ENCODE measurements at regions not wholly inside any gene's neighbourhood (a gene's known extent, or its start where the extent isn't known, plus 50 kb on each side); places are given as distances from the start of the nearest gene placed in this dataset.
"Not testable (repeated sequence)": the region's sequence is repeated elsewhere in the genome, so short reads cannot be mapped to it uniquely, and the experiment has no call there.

GRCh38 chr13:42484386-42484785, 89.6 kb upstream of the TNFSF11 start:
- Histone ChIP-seq H3K4me3 (ENCODE audit: low read length) (no peak overlapping the region), H3K9ac (ENCODE audit: low read length) (no peak overlapping the region), H3K36me3 (ENCODE audit: control insufficient read depth, insufficient read depth, low read length, severe bottlenecking) (no peaks in the 10 kb centered on the region), H3K27me3 (replicated peaks; ENCODE audit: control insufficient read depth, insufficient read depth, low read length) (no peaks in the 10 kb centered on the region), H3K9me3 (ENCODE audit: control insufficient read depth, low read length) (no peaks in the 10 kb centered on the region), H3K4me1 (ENCODE audit: control insufficient read depth, insufficient read depth, low read length) (peaks cover 13% of the 10 kb centered on the region)
- no peak for DNase-seq (ENCODE audit: low read depth)

- Histone ChIP-seq H3K4me1 (ENCODE audit: control insufficient read depth, insufficient read depth, low read length) (peaks cover 13% of the 10 kb centered on the region), H3K4me3 (ENCODE audit: low read length) (no peak overlapping the region), H3K9ac (ENCODE audit: low read length) (no peak overlapping the region), H3K9me3 (ENCODE audit: control insufficient read depth, low read length) (no peaks in the 10 kb centered on the region), H3K36me3 (ENCODE audit: control insufficient read depth, insufficient read depth, low read length, severe bottlenecking) (no peaks in the 10 kb centered on the region), H3K27me3 (replicated peaks; ENCODE audit: control insufficient read depth, insufficient read depth, low read length) (peaks cover 5% of the 10 kb centered on the region)
- DNase-seq (ENCODE audit: low read depth), result no peak
Measured at GRCh38 chr13:42485272-42485671, 88.7 kb upstream of the TNFSF11 start.

GRCh38 chr13:42486711-42487198, 87.2 kb upstream of the TNFSF11 start:
- Histone ChIP-seq H3K4me3 (ENCODE audit: low read length) (no peak overlapping the region), H3K9me3 (ENCODE audit: control insufficient read depth, low read length) (no peaks in the 10 kb centered on the region), H3K4me1 (ENCODE audit: control insufficient read depth, insufficient read depth, low read length) (peaks cover 13% of the 10 kb centered on the region), H3K36me3 (ENCODE audit: control insufficient read depth, insufficient read depth, low read length, severe bottlenecking) (no peaks in the 10 kb centered on the region), H3K27me3 (replicated peaks; ENCODE audit: control insufficient read depth, insufficient read depth, low read length) (peaks cover 13% of the 10 kb centered on the region), H3K9ac (ENCODE audit: low read length) (no peak overlapping the region)
- peak; percentile 78 for DNase-seq (ENCODE audit: low read depth)

- peaks cover 13% of the 10 kb centered on the region for H3K27me3 ChIP-seq (replicated peaks; ENCODE audit: control insufficient read depth, insufficient read depth, low read length)
- no peak overlapping the region for H3K9ac ChIP-seq (ENCODE audit: low read length)
- H3K9me3 ChIP-seq (ENCODE audit: control insufficient read depth, low read length), result no peaks in the 10 kb centered on the region
- no peaks in the 10 kb centered on the region for H3K36me3 ChIP-seq (ENCODE audit: control insufficient read depth, insufficient read depth, low read length, severe bottlenecking)
- H3K4me3 ChIP-seq (ENCODE audit: low read length), result no peak overlapping the region
- DNase-seq (ENCODE audit: low read depth), result no peak
- peaks cover 13% of the 10 kb centered on the region for H3K4me1 ChIP-seq (ENCODE audit: control insufficient read depth, insufficient read depth, low read length)
Measured at GRCh38 chr13:42487221-42487620, 86.7 kb upstream of the TNFSF11 start.

GRCh38 chr13:42490676-42491075, 83.3 kb upstream of the TNFSF11 start:
- no peak for DNase-seq (ENCODE audit: low read depth)
- peaks cover 13% of the 10 kb centered on the region for H3K4me1 ChIP-seq (ENCODE audit: control insufficient read depth, insufficient read depth, low read length)
- H3K9me3 ChIP-seq (ENCODE audit: control insufficient read depth, low read length), result no peaks in the 10 kb centered on the region
- H3K36me3 ChIP-seq (ENCODE audit: control insufficient read depth, insufficient read depth, low read length, severe bottlenecking), result no peaks in the 10 kb centered on the region
- H3K27me3 ChIP-seq (replicated peaks; ENCODE audit: control insufficient read depth, insufficient read depth, low read length), result peaks cover 17% of the 10 kb centered on the region
- H3K4me3 ChIP-seq (ENCODE audit: low read length), result no peak overlapping the region
- no peak overlapping the region for H3K9ac ChIP-seq (ENCODE audit: low read length)

- Histone ChIP-seq H3K4me1 (ENCODE audit: control insufficient read depth, insufficient read depth, low read length) (peaks cover under 1% of the 10 kb centered on the region), H3K9me3 (ENCODE audit: control insufficient read depth, low read length) (no peaks in the 10 kb centered on the region), H3K9ac (ENCODE audit: low read length) (no peak overlapping the region), H3K36me3 (ENCODE audit: control insufficient read depth, insufficient read depth, low read length, severe bottlenecking) (no peaks in the 10 kb centered on the region), H3K27me3 (replicated peaks; ENCODE audit: control insufficient read depth, insufficient read depth, low read length) (peaks cover 17% of the 10 kb centered on the region), H3K4me3 (ENCODE audit: low read length) (no peak overlapping the region)
- no peak for DNase-seq (ENCODE audit: low read depth)
Measured at GRCh38 chr13:42492372-42492920, 81.5 kb upstream of the TNFSF11 start.

- no peaks in the 10 kb centered on the region for H3K4me1 ChIP-seq (ENCODE audit: control insufficient read depth, insufficient read depth, low read length)
- H3K36me3 ChIP-seq (ENCODE audit: control insufficient read depth, insufficient read depth, low read length, severe bottlenecking), result no peaks in the 10 kb centered on the region
- no peak for DNase-seq (ENCODE audit: low read depth)
- H3K4me3 ChIP-seq (ENCODE audit: low read length), result no peak overlapping the region
- H3K27me3 ChIP-seq (replicated peaks; ENCODE audit: control insufficient read depth, insufficient read depth, low read length), result peaks cover 17% of the 10 kb centered on the region
- no peaks in the 10 kb centered on the region for H3K9me3 ChIP-seq (ENCODE audit: control insufficient read depth, low read length)
- H3K9ac ChIP-seq (ENCODE audit: low read length), result no peak overlapping the region
Measured at GRCh38 chr13:42494157-42494556, 79.8 kb upstream of the TNFSF11 start.

GRCh38 chr13:42495255-42495654, 78.7 kb upstream of the TNFSF11 start:
- H3K27me3 ChIP-seq (replicated peaks; ENCODE audit: control insufficient read depth, insufficient read depth, low read length), result peaks cover 13% of the 10 kb centered on the region
- no peaks in the 10 kb centered on the region for H3K4me1 ChIP-seq (ENCODE audit: control insufficient read depth, insufficient read depth, low read length)
- DNase-seq (ENCODE audit: low read depth), result peak; percentile 33
- no peaks in the 10 kb centered on the region for H3K9me3 ChIP-seq (ENCODE audit: control insufficient read depth, low read length)
- no peak overlapping the region for H3K4me3 ChIP-seq (ENCODE audit: low read length)
- no peaks in the 10 kb centered on the region for H3K36me3 ChIP-seq (ENCODE audit: control insufficient read depth, insufficient read depth, low read length, severe bottlenecking)
- H3K9ac ChIP-seq (ENCODE audit: low read length), result no peak overlapping the region

GRCh38 chr13:42495751-42496150, 78.2 kb upstream of the TNFSF11 start:
- Histone ChIP-seq H3K9ac (ENCODE audit: low read length) (no peak overlapping the region), H3K27me3 (replicated peaks; ENCODE audit: control insufficient read depth, insufficient read depth, low read length) (peaks cover 9% of the 10 kb centered on the region), H3K4me3 (ENCODE audit: low read length) (no peak overlapping the region), H3K4me1 (ENCODE audit: control insufficient read depth, insufficient read depth, low read length) (no peaks in the 10 kb centered on the region), H3K36me3 (ENCODE audit: control insufficient read depth, insufficient read depth, low read length, severe bottlenecking) (no peaks in the 10 kb centered on the region), H3K9me3 (ENCODE audit: control insufficient read depth, low read length) (no peaks in the 10 kb centered on the region)
- no peak for DNase-seq (ENCODE audit: low read depth)

GRCh38 chr13:42496926-42497554, 76.9 kb upstream of the TNFSF11 start:
- DNase-seq (ENCODE audit: low read depth); H3K9ac ChIP-seq (ENCODE audit: low read length); H3K4me3 ChIP-seq (ENCODE audit: low read length); H3K36me3 ChIP-seq (ENCODE audit: control insufficient read depth, insufficient read depth, low read length, severe bottlenecking); H3K27me3 ChIP-seq (replicated peaks; ENCODE audit: control insufficient read depth, insufficient read depth, low read length); H3K4me1 ChIP-seq (ENCODE audit: control insufficient read depth, insufficient read depth, low read length); H3K9me3 ChIP-seq (ENCODE audit: control insufficient read depth, low read length): not testable (repeated sequence)

GRCh38 chr13:42497798-42498197, 76.2 kb upstream of the TNFSF11 start:
- H3K27me3 ChIP-seq (replicated peaks; ENCODE audit: control insufficient read depth, insufficient read depth, low read length), result peaks cover 5% of the 10 kb centered on the region
- peak; percentile 21 for DNase-seq (ENCODE audit: low read depth)
- H3K9ac ChIP-seq (ENCODE audit: low read length), result no peak overlapping the region
- H3K4me3 ChIP-seq (ENCODE audit: low read length), result no peak overlapping the region
- no peaks in the 10 kb centered on the region for H3K36me3 ChIP-seq (ENCODE audit: control insufficient read depth, insufficient read depth, low read length, severe bottlenecking)
- H3K4me1 ChIP-seq (ENCODE audit: control insufficient read depth, insufficient read depth, low read length), result no peaks in the 10 kb centered on the region
- H3K9me3 ChIP-seq (ENCODE audit: control insufficient read depth, low read length), result no peaks in the 10 kb centered on the region

GRCh38 chr13:42498521-42498920, 75.4 kb upstream of the TNFSF11 start:
- no peaks in the 10 kb centered on the region for H3K9me3 ChIP-seq (ENCODE audit: control insufficient read depth, low read length)
- no peak overlapping the region for H3K9ac ChIP-seq (ENCODE audit: low read length)
- no peak overlapping the region for H3K4me3 ChIP-seq (ENCODE audit: low read length)
- H3K4me1 ChIP-seq (ENCODE audit: control insufficient read depth, insufficient read depth, low read length), result no peaks in the 10 kb centered on the region
- H3K36me3 ChIP-seq (ENCODE audit: control insufficient read depth, insufficient read depth, low read length, severe bottlenecking), result no peaks in the 10 kb centered on the region
- H3K27me3 ChIP-seq (replicated peaks; ENCODE audit: control insufficient read depth, insufficient read depth, low read length), result peaks cover 9% of the 10 kb centered on the region
- no peak for DNase-seq (ENCODE audit: low read depth)

Data from adipocyte (in vitro differentiated cells).